GM08714 (cell line): ENCODE measurements at regions not wholly inside any gene's neighbourhood (a gene's known extent, or its start where the extent isn't known, plus 50 kb on each side); places are given as distances from the start of the nearest gene placed in this dataset.

ENCODE experiments used
- H3K4me3 ChIP-seq: fragments of 200-500 bp; sonication (Bioruptor generic); 2 replicates; pipeline ENCODE4 v1.5.1; 2014; ENCODE audit warnings: mild to moderate bottlenecking, low read length, inconsistent platforms
- ZNF274 ChIP-seq: IDR thresholded peaks from 2 replicates; pipeline ENCODE4 v1.6.1; 2012; ENCODE audit warnings: mild to moderate bottlenecking, low read depth, low read length

DNA sequence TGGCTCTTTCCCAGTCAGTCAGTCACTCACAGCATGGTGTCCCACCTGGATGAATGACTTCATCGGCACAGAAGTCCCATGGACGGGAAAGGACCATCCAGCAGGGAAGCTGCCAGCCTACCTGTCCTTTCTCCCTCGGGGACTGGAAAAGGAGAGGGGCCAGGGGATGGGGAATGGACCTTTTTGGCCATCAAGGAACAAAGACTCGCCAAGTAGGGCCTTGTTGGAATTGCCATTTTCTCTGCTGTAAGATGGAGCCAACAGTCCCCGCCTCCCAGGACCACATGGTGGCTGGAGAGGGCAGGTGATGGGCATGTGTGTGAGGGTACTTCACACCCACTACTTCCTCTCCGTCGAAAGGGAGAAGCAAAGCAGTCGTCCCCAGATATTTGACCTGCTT, 67.8 kb upstream of the LHX1 start:
- no peak for TF ChIP-seq ZNF274
- H3K4me3 ChIP-seq: no peak overlapping the region

- H3K4me3 ChIP-seq: no peak overlapping the region
- TF ChIP-seq ZNF274: no peak
Observed at GRCh38 chr17:36869856-36870719, 67.2 kb upstream of the LHX1 start.

DNA sequence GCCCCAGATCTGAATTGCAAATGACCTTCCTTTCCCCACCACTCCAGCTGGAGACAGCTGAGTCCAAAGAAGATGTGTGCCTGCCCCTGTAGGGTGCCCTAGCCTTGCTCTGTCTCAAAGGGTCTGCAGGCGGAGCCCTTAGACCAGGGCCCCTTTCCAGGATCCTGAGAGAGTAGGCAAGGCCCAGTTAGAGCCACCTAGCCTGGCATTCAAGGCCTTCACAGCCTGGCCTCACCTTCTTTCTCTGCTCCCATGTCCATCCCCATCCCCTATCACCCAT, 66.6 kb upstream of the LHX1 start:
- H3K4me3 ChIP-seq: no peak overlapping the region
- TF ChIP-seq ZNF274: no peak

- H3K4me3 ChIP-seq: no peak overlapping the region
- no peak for TF ChIP-seq ZNF274
Observed at GRCh38 chr17:36875698-36876293, 61.5 kb upstream of the LHX1 start.

- TF ChIP-seq ZNF274: no peak
- H3K4me3 ChIP-seq: no peak overlapping the region
Observed at GRCh38 chr17:36876966-36877365, 60.3 kb upstream of the LHX1 start.

GRCh38 chr17:36877771-36878170, 59.5 kb upstream of the LHX1 start:
- H3K4me3 ChIP-seq: no peak overlapping the region

DNA sequence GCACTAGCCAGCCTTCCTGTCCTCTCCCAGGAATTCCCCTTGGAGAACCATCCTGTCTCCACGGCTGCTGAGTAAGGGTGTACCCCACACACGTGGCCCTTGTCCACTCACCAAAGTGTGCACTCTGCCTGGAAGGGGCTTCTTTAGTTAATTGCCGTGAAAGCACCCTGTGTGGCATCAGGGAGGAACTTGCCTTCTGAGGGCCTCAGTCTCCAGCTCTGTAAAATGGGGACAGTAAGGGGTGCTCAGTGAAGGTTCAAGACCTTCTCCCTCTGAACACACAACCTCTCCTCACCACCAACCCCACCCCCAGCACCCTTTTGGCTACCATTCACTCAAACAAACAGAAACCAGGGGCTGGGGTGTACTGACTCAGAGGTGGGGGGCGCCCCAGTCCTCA, 59.1 kb upstream of the LHX1 start:
- H3K4me3 ChIP-seq: no peak overlapping the region
- TF ChIP-seq ZNF274: no peak

More at GRCh38 chr17:36877771-36878170, 59.5 kb upstream of the LHX1 start:
- no peak for TF ChIP-seq ZNF274

GRCh38 chr17:36879027-36879426, 58.2 kb upstream of the LHX1 start:
- no peak overlapping the region for H3K4me3 ChIP-seq
- no peak for TF ChIP-seq ZNF274

DNA sequence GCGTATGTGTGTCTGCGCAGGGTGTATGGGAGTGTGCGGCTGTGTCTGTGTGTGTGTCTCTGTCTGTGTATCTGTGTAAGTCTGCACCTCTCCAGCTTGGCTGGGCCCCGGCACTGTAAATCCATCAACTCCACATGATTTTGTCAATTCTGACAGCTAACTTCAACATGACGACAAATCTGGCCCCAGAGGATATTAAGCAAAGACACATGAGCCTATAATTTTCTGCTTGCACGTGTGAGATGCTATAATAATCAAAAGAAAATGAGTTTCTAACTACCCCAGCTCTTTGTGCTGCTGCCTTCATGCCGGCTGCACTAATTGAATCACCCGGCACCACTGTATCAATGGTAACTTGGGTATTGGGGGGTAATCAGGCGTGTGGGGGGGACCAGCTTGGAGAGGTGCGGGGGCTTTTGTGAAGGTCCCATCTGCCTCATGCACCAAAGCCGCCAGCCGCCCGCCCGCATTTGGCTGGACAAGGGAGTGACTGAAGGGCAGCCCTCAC, 57.6 kb upstream of the LHX1 start:
- no peak overlapping the region for H3K4me3 ChIP-seq
- no peak for TF ChIP-seq ZNF274

- H3K4me3 ChIP-seq: no peak overlapping the region
- no peak for TF ChIP-seq ZNF274
Observed at GRCh38 chr17:36880268-36880905, 56.9 kb upstream of the LHX1 start.

GRCh38 chr17:36881323-36881722, 56.0 kb upstream of the LHX1 start:
- H3K4me3 ChIP-seq: no peak overlapping the region
- TF ChIP-seq ZNF274: no peak

DNA sequence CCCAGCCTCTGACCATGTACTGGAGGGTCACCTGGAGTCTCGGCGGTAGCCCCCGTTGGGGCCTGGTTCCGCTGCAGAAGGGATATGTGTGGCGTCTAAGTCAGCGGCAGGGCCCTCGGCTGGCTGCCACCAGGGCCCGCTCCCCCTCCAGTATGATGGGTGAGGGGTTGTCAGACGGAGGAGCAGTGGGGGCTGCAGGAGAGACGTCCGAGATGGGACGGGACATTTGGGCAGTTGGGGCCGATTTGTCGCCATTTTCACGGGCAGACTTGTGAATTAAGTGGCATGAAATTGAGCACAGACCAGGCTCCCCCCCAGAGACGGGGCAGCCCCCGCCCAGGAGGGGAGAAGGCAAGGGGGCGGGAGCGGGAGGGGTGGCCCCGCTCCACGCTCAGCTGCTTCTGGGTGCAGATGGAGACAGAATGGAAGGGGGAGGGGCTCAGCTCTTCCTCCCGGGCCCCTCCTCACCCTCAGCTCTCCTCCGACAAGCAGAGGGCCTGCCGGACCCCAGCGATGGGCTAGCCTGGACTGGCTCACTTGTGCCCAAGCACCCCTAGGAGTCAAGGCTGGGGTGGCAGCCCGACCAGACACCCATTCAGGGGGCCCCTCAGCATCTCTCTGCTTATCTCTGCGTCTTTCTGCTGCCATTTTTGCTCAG, 52.7 kb upstream of the LHX1 start:
- TF ChIP-seq ZNF274: no peak
- H3K4me3 ChIP-seq: no peak overlapping the region

DNA sequence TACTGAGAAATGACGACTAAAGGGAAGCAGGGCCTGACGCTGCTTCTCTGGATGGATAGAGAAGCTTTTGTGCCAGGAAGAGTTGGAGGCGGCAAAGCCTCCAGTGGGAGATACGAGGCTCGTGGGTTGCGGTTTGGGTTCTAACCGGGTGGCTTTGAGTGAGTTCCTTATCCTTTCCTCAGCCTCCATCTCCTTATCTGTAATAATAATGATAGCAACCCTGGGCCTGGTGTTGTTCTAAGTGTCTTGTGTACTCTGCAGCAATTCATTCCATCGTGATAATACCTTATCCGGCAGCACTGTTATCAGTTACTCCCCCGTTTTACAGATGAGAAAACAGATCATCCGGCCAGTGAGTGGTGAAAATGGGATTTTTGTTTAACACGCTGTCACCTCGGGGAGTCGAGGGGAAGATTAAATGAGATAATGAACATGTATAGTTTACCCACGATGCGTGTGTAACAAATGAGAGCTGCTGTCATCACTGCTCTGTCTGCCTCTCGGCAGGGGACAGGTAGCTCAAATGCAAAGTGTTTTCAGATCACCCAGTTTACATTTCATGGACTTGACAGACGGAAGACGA, 52.0 kb upstream of the LHX1 start:
- no peak for TF ChIP-seq ZNF274
- H3K4me3 ChIP-seq: no peak overlapping the region

GRCh38 chr17:36885771-36886377, 51.4 kb upstream of the LHX1 start:
- TF ChIP-seq ZNF274: no peak
- no peak overlapping the region for H3K4me3 ChIP-seq
